Adrenal gland (tissue), 5 donors: ENCODE measurements at regions not wholly inside any gene's neighbourhood (a gene's known extent, or its start where the extent isn't known, plus 50 kb on each side); places are given as distances from the start of the nearest gene placed in this dataset.

Experiments
- CTCF ChIP-seq, 6 experiments: fragments of 450-650 bp in 4 of 6; fragments of 200-600 bp in 2 of 6; sonication (generic) in 1 of 6; IDR thresholded peaks; 1 replicate in 5 of 6; 2 replicates in 1 of 6; pipeline versions ENCODE4 v1.5.1 to v1.8.0; 2016 to 2021; ENCODE audit warnings: antibody characterized with exemption in 6 of 6, mild to moderate bottlenecking in 2 of 6, moderate library complexity in 1 of 6
- POLR2A ChIP-seq, 2 donors: fragments of 450-650 bp; IDR thresholded peaks; one replicate each; pipeline ENCODE4 v1.6.1; 2017; ENCODE audit warnings: antibody characterized with exemption in 2 of 2, mild to moderate bottlenecking in 2 of 2, moderate library complexity in 1 of 2
- donor health status: DM: no; HTN: no; CAD: no.

DNA sequence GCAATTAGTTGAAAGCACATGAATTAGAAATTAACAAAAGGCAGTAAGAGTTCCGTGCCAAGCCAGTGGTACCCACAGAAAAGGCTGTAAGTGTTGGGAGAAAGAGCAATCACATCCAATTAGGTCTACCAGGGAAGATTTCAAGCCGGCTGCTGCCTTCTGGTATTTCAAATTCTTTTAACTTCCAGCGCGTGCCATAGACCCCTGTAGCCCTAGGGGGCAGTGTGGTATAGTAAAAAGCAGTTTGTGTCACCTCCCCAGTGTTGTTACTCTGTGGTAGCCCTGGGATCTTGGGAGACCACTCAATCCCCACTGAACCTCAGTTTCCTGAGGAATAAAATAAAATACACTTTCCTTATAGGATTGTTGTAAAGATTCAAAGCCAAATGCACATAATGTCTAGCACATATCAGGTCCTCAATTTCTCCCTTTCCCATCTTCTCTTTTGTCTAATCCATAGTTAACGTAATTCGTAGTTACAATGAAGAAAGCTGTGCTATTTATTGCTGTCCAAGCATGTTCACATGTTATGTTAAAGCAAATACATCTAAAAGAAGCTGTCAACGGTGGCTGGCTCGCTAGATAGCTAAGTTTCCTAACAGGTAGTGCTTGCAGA lies 230.2 kb downstream of the TDRD3 start:
- TF ChIP-seq CTCF (IDR thresholded peaks at IDR 0.05) (peak in 5 of 6 experiments; percentile 5 to 50 (median 33)), POLR2A (IDR thresholded peaks at IDR 0.05) (no peak)
